ENCODE measurements at regions not wholly inside any gene's neighbourhood (a gene's known extent, or its start where the extent isn't known, plus 50 kb on each side); places are given as distances from the start of the nearest gene placed in this dataset.
"Not testable (repeated sequence)": the region's sequence is repeated elsewhere in the genome, so short reads cannot be mapped to it uniquely, and the experiment has no call there.

- TF ChIP-seq SMAD4 (CRISPR knock-in tag; IDR thresholded peaks at IDR 0.05), result no peak
- TF ChIP-seq TEAD1 (CRISPR knock-in tag; IDR thresholded peaks at IDR 0.05), result no peak
- TF ChIP-seq NFYB (CRISPR knock-in tag; conservative IDR thresholded peaks at IDR 0.05; ENCODE audit: low read depth), result no peak
- TF ChIP-seq ZSCAN18 (CRISPR knock-in tag; IDR thresholded peaks at IDR 0.05), result no peak
- DNase-seq (ENCODE audit: low spot score) (no peak), ATAC-seq (no peak)
- H3K9me3 Mint-ChIP-seq, result peaks cover 26% of the 10 kb centered on the region
- ChIA-PET CTCF (no interaction called here), POLR2A (no interaction called here)
- no peak overlapping the region for H3K27ac Mint-ChIP-seq
- no peaks in the 10 kb centered on the region for H3K4me1 Mint-ChIP-seq
- peaks cover 42% of the 10 kb centered on the region for H3K36me3 Mint-ChIP-seq
- no peak overlapping the region for H3K4me3 Mint-ChIP-seq
- no peaks in the 10 kb centered on the region for H3K27me3 Mint-ChIP-seq (ENCODE audit: low read depth)
These were observed 521.3 kb downstream of the UQCRFS1 start for GRCh38 chr19:28691683-28692082.

GRCh38 chr19:28689464-28689863 lies 523.5 kb downstream of the UQCRFS1 start:
- DNase-seq (ENCODE audit: low spot score); H3K27ac Mint-ChIP-seq; CTCF ChIA-PET; H3K4me1 Mint-ChIP-seq; POLR2A ChIA-PET; ATAC-seq; H3K27me3 Mint-ChIP-seq (ENCODE audit: low read depth); H3K4me3 Mint-ChIP-seq: not testable (repeated sequence)
- peaks cover 39% of the 10 kb centered on the region for H3K36me3 Mint-ChIP-seq
- H3K9me3 Mint-ChIP-seq, result peaks cover 23% of the 10 kb centered on the region

- H3K4me1 Mint-ChIP-seq, result no peaks in the 10 kb centered on the region
- TF ChIP-seq TEAD4 (CRISPR knock-in tag; IDR thresholded peaks at IDR 0.05) (no peak), ZNF317 (CRISPR knock-in tag; IDR thresholded peaks at IDR 0.05; ENCODE audit: borderline replicate concordance, low read depth) (no peak), HMGXB4 (CRISPR knock-in tag; IDR thresholded peaks at IDR 0.05) (no peak), FOXP4 (CRISPR knock-in tag; IDR thresholded peaks at IDR 0.05) (no peak), RELA (CRISPR knock-in tag; IDR thresholded peaks at IDR 0.05; ENCODE audit: borderline replicate concordance) (no peak), AFF4 (CRISPR knock-in tag; IDR thresholded peaks at IDR 0.05; ENCODE audit: borderline replicate concordance) (no peak), MAX (CRISPR knock-in tag; IDR thresholded peaks at IDR 0.05) (no peak), SMAD3 (CRISPR knock-in tag; IDR thresholded peaks at IDR 0.05; ENCODE audit: borderline replicate concordance) (no peak), MLX (CRISPR knock-in tag; IDR thresholded peaks at IDR 0.05) (no peak), TP53 (CRISPR knock-in tag; IDR thresholded peaks at IDR 0.05) (no peak), E2F1 (CRISPR knock-in tag; IDR thresholded peaks at IDR 0.05) (no peak), STAT6 (CRISPR knock-in tag; conservative IDR thresholded peaks at IDR 0.05; ENCODE audit: low read depth) (no peak), GRHL2 (CRISPR knock-in tag; IDR thresholded peaks at IDR 0.05; ENCODE audit: insufficient replicate concordance, severe bottlenecking) (no peak)
- H3K27ac Mint-ChIP-seq, result no peak overlapping the region
- DNase-seq (ENCODE audit: low spot score) (no peak), ATAC-seq (no peak)
- no peak overlapping the region for H3K4me3 Mint-ChIP-seq
- ChIA-PET POLR2A (no interaction called here), CTCF (no interaction called here)
- H3K27me3 Mint-ChIP-seq (ENCODE audit: low read depth), result no peaks in the 10 kb centered on the region
- H3K9me3 Mint-ChIP-seq, result peaks cover 12% of the 10 kb centered on the region
- peaks cover 28% of the 10 kb centered on the region for H3K36me3 Mint-ChIP-seq
These were observed 525.7 kb downstream of the UQCRFS1 start for GRCh38 chr19:28687296-28687695.

Measured in WTC11 (cell line).